ENCODE measurements at regions not wholly inside any gene's neighbourhood (a gene's known extent, or its start where the extent isn't known, plus 50 kb on each side); places are given as distances from the start of the nearest gene placed in this dataset.

GRCh38 chr1:55483523-55483922 lies 268.4 kb upstream of the USP24 start:
- DNase-seq (ENCODE audit: low spot score): no peak
- in situ Hi-C loops (cut with MboI; ENCODE audit: low sequenced_read_pairs, unreplicated experiment): loop anchor here (25.0 kb wide), 1 partner anchor 1104 kb away; the partner anchor contains the start of gene PLPP3
- no peak for TF ChIP-seq CTCF (IDR thresholded peaks at IDR 0.05; ENCODE audit: borderline replicate concordance, control extremely low read depth, extremely low read depth, insufficient read depth, missing control alignments)

DNA sequence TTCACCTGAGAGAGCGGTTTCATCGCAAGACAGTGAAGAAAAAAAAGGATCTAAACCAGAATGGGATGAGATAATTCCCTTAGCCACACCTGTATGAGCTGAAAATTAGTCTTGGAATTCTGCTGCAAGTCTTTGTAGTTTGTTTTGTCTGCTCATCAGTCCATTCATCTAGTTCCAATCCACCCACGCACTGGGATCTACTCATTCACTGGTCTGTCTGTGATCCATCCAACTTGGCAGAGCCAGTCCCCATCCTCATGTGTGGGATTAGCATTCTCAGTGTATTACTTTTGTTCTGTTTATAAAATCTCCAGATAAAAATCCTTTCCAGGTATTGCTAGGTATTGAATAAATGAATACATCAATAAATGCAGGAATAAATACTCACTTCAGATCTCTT lies 266.5 kb upstream of the USP24 start:
- no peak for DNase-seq (ENCODE audit: low spot score)
- no peak for TF ChIP-seq CTCF (IDR thresholded peaks at IDR 0.05; ENCODE audit: borderline replicate concordance, control extremely low read depth, extremely low read depth, insufficient read depth, missing control alignments)
- in situ Hi-C loops (cut with MboI; ENCODE audit: low sequenced_read_pairs, unreplicated experiment): loop anchor here (25.0 kb wide), 1 partner anchor 1106 kb away; the partner anchor contains the start of gene PLPP3

- no peak for DNase-seq (ENCODE audit: low spot score)
- no peak for TF ChIP-seq CTCF (IDR thresholded peaks at IDR 0.05; ENCODE audit: borderline replicate concordance, control extremely low read depth, extremely low read depth, insufficient read depth, missing control alignments)
- in situ Hi-C loops (cut with MboI; ENCODE audit: low sequenced_read_pairs, unreplicated experiment): loop anchor here (25.0 kb wide), 1 partner anchor 1107 kb away; the partner anchor contains the start of gene PLPP3
Observed at GRCh38 chr1:55480029-55480795, 265.0 kb upstream of the USP24 start.

- in situ Hi-C loops (cut with MboI; ENCODE audit: low sequenced_read_pairs, unreplicated experiment): loop anchor here (25.0 kb wide), 1 partner anchor 1109 kb away; the partner anchor contains the start of gene PLPP3
- no peak for TF ChIP-seq CTCF (IDR thresholded peaks at IDR 0.05; ENCODE audit: borderline replicate concordance, control extremely low read depth, extremely low read depth, insufficient read depth, missing control alignments)
- peak; percentile 12 for DNase-seq (ENCODE audit: low spot score)
Observed at GRCh38 chr1:55478742-55479141, 263.6 kb upstream of the USP24 start.

DNA sequence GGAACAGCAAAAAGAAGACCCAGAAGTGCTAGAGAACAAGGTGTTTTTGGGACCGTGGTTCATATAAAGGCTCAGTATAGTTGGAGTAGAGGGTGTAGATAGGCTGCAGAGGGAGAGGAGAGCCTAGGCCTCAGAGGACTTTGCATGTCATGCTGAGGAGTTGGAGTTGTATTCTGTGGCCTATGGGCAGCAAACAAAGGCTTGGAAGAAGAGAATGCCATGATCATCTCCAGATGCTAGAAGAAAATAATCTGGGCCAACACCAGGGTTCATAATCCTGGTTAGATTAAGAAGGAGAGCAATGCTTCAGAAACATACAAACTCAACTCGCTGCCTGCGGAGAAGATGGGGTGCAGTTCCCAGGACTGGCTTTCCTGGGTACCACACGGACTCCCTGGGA lies 262.8 kb upstream of the USP24 start:
- TF ChIP-seq CTCF (IDR thresholded peaks at IDR 0.05; ENCODE audit: borderline replicate concordance, control extremely low read depth, extremely low read depth, insufficient read depth, missing control alignments): no peak
- in situ Hi-C loops (cut with MboI; ENCODE audit: low sequenced_read_pairs, unreplicated experiment): loop anchor here (25.0 kb wide), 1 partner anchor 1109 kb away; the partner anchor contains the start of gene PLPP3
- DNase-seq (ENCODE audit: low spot score): no peak

GRCh38 chr1:55476445-55477015 lies 261.4 kb upstream of the USP24 start:
- no peak for TF ChIP-seq CTCF (IDR thresholded peaks at IDR 0.05; ENCODE audit: borderline replicate concordance, control extremely low read depth, extremely low read depth, insufficient read depth, missing control alignments)
- no peak for DNase-seq (ENCODE audit: low spot score)
- in situ Hi-C loops (cut with MboI; ENCODE audit: low sequenced_read_pairs, unreplicated experiment): loop anchor here (25.0 kb wide), 1 partner anchor 1111 kb away; the partner anchor contains the start of gene PLPP3

Data from GM13976 (cell line).